A673 (cell line): ENCODE measurements at regions not wholly inside any gene's neighbourhood (a gene's known extent, or its start where the extent isn't known, plus 50 kb on each side); places are given as distances from the start of the nearest gene placed in this dataset.

ENCODE experiments used
- BruUV-seq: library from RNA; stranded (reverse); fragments of 400-500 nt; replicated peaks from 2 replicates; lab custom pipeline; 2021; lab: Mats Ljungman, UMichigan
- CTCF ChIA-PET: fragments of 300-600 bp; sonication (Branson Sonifier 250); formaldehyde crosslinking; loops from one replicate; lab custom pipeline; 2022; ENCODE audit warnings: antibody characterized with exemption; lab: Charles Lee
- POLR2A ChIA-PET: fragments of 300-600 bp; sonication (Branson Sonifier 250); formaldehyde crosslinking; loops from one replicate; lab custom pipeline; 2022; ENCODE audit warnings: antibody characterized with exemption; ENCODE audit not compliant: low non-redundant PET; lab: Charles Lee
- DNase-seq: peaks from one replicate; pipeline ENCODE4 v3.0.0-alpha.2; 2015; ENCODE audit warnings: low spot score
- H3K27ac ChIP-seq: fragments of 200-600 bp; sonication (generic); 2 replicates; pipeline ENCODE4 v1.5.1; 2016; ENCODE audit warnings: mixed run types, low read depth, mild to moderate bottlenecking, mixed read lengths, antibody characterized with exemption, low read length; ENCODE audit not compliant: poor library complexity, severe bottlenecking
- H3K27me3 ChIP-seq: fragments of 200-600 bp; sonication (generic); replicated peaks from 2 replicates; pipeline ENCODE4 v1.6.1; 2017; ENCODE audit warnings: mixed run types, low read depth, mild to moderate bottlenecking, mixed read lengths, antibody characterized with exemption, low read length; ENCODE audit not compliant: insufficient read depth, poor library complexity
- H3K36me3 ChIP-seq: fragments of 200-600 bp; sonication (generic); 2 replicates; pipeline ENCODE4 v1.6.1; 2016; ENCODE audit warnings: mixed run types, mild to moderate bottlenecking, mixed read lengths, antibody characterized with exemption, low read length; ENCODE audit not compliant: insufficient read depth, poor library complexity, severe bottlenecking
- H3K4me1 ChIP-seq: fragments of 200-600 bp; sonication (generic); 2 replicates; pipeline ENCODE4 v1.6.1; 2017; ENCODE audit warnings: mixed run types, mild to moderate bottlenecking, mixed read lengths, antibody characterized with exemption, low read length; ENCODE audit not compliant: insufficient read depth, poor library complexity, severe bottlenecking
- H3K4me3 ChIP-seq: fragments of 200-600 bp; sonication (generic); 2 replicates; pipeline ENCODE4 v1.5.1; 2016; ENCODE audit warnings: low read depth, mixed run types, mild to moderate bottlenecking, mixed read lengths, low read length; ENCODE audit not compliant: poor library complexity, severe bottlenecking
- H3K9me3 ChIP-seq: fragments of 200-600 bp; sonication (generic); 2 replicates; pipeline ENCODE4 v1.6.1; 2016; ENCODE audit warnings: mixed run types, low read depth, mild to moderate bottlenecking, mixed read lengths, antibody characterized with exemption, low read length; ENCODE audit not compliant: poor library complexity, severe bottlenecking
- CTCF ChIP-seq: fragments of 300-800, 200-600 bp; sonication (generic); conservative IDR thresholded peaks from 2 replicates; pipeline ENCODE4 v1.5.1; 2017; ENCODE audit warnings: low read depth, mild to moderate bottlenecking, antibody characterized with exemption, low read length, moderate library complexity, mixed read lengths
- EZH2 ChIP-seq: fragments of 200-600 bp; sonication (generic); IDR thresholded peaks from 2 replicates; pipeline ENCODE4 v1.6.1; 2017; ENCODE audit warnings: borderline replicate concordance, low read depth, mild to moderate bottlenecking, mixed read lengths, antibody characterized with exemption, low read length; ENCODE audit not compliant: poor library complexity, severe bottlenecking
- intact Hi-C: fragments of 100-400 bp; cut with micrococcal nuclease; formaldehyde crosslinking; loops from one replicate; pipeline ENCODE4 v1.10.0; 2022; ENCODE audit not compliant: unreplicated experiment

- TF ChIP-seq EZH2 (no peak), CTCF (no peak)
- ChIA-PET POLR2A (no interaction called here), CTCF (interaction anchor here (0.6 to 1.4 kb wide), 3 partner anchors 19 to 324 kb away, joined by 3 to 5 read pairs (median 3); no protein-coding TSS in a partner anchor)
- peak overlapping the region; percentile 97 for H3K4me3 ChIP-seq
- no peak for DNase-seq
- no peaks in the 10 kb centered on the region for H3K27me3 ChIP-seq
- no TSS peak for BruUV-seq
- no peaks in the 10 kb centered on the region for H3K9me3 ChIP-seq
- intact Hi-C loops = no loop called here
- H3K4me1 ChIP-seq = peaks cover 9% of the 10 kb centered on the region
- peak overlapping the region; percentile 71 for H3K27ac ChIP-seq
- H3K36me3 ChIP-seq = peaks cover 1% of the 10 kb centered on the region
These were observed 115.9 kb upstream of the GRK3 start for GRCh38 chr22:25448435-25449051.

GRCh38 chr22:25449781-25450317 lies 114.6 kb upstream of the GRK3 start:
- H3K27me3 ChIP-seq = no peaks in the 10 kb centered on the region
- TF ChIP-seq EZH2 = no peak
- TF ChIP-seq CTCF = no peak
- POLR2A ChIA-PET = no interaction called here
- H3K4me3 ChIP-seq = peak overlapping the region; percentile 97
- no peak for DNase-seq
- BruUV-seq = no TSS peak
- CTCF ChIA-PET = interaction anchor here (0.7 kb wide), 1 partner anchor 78 kb away, joined by 3 read pairs; no protein-coding TSS in a partner anchor
- H3K4me1 ChIP-seq = peaks cover 9% of the 10 kb centered on the region
- H3K36me3 ChIP-seq = peaks cover 7% of the 10 kb centered on the region
- no peak overlapping the region for H3K27ac ChIP-seq
- no peaks in the 10 kb centered on the region for H3K9me3 ChIP-seq
- intact Hi-C loops = no loop called here

- intact Hi-C loops = no loop called here
- BruUV-seq = no TSS peak
- no peak for DNase-seq
These were observed 112.9 kb upstream of the GRK3 start for GRCh38 chr22:25451480-25452114.

More at GRCh38 chr22:25451480-25452114, 112.9 kb upstream of the GRK3 start:
- Histone ChIP-seq H3K4me1 (peaks cover 9% of the 10 kb centered on the region), H3K36me3 (peaks cover 7% of the 10 kb centered on the region), H3K27ac (no peak overlapping the region), H3K4me3 (no peak overlapping the region), H3K9me3 (no peaks in the 10 kb centered on the region), H3K27me3 (no peaks in the 10 kb centered on the region)
- POLR2A ChIA-PET = no interaction called here
- CTCF ChIA-PET = no interaction called here
- TF ChIP-seq CTCF (no peak), EZH2 (no peak)
